ENCODE measurements at regions not wholly inside any gene's neighbourhood (a gene's known extent, or its start where the extent isn't known, plus 50 kb on each side); places are given as distances from the start of the nearest gene placed in this dataset.

GRCh38 chr16:59729613-59730012 is 995.5 kb upstream of the GOT2 start:
- no peaks in the 10 kb centered on the region for H3K9me2 ChIP-seq (ENCODE audit: insufficient read depth)
- H3K4me1 ChIP-seq (ENCODE audit: insufficient read depth), result no peaks in the 10 kb centered on the region
- H3K27ac ChIP-seq, result no peak overlapping the region
- no peaks in the 10 kb centered on the region for H4K20me1 ChIP-seq (ENCODE audit: insufficient read depth)
- no peaks in the 10 kb centered on the region for H3K27me3 ChIP-seq (replicated peaks; ENCODE audit: insufficient read depth)
- H3K4me2 ChIP-seq (ENCODE audit: unreplicated experiment), result no peak overlapping the region
- no peaks in the 10 kb centered on the region for H3F3A ChIP-seq (ENCODE audit: insufficient read depth)
- H2AFZ ChIP-seq, result no peak overlapping the region
- H3K9me3 ChIP-seq (ENCODE audit: low read depth), result peaks cover 3% of the 10 kb centered on the region
- no peaks in the 10 kb centered on the region for H3K36me3 ChIP-seq (ENCODE audit: low read depth)
- no peak overlapping the region for H3K9ac ChIP-seq
- H3K4me3 ChIP-seq, result no peak overlapping the region
- DNase-seq, result no peak
- in situ Hi-C loops (cut with MboI), result no loop called here
- 52 to 59% methylated on average over 3 of the region's 3 CpGs for whole genome bisulfite sequencing, 2 experiments (ENCODE audit: low coverage in 1 of 2, low lambda C conversion rate in 2 of 2, missing lambda C conversion rate in 2 of 2)
- TF ChIP-seq EZH2phosphoT487 (IDR thresholded peaks at IDR 0.05; ENCODE audit: insufficient read depth, low read depth) (no peak), EZH2 (IDR thresholded peaks at IDR 0.05; ENCODE audit: insufficient read depth, poor library complexity, severe bottlenecking) (no peak)
- no peaks in the 10 kb centered on the region for H3K79me2 ChIP-seq (ENCODE audit: insufficient read depth)

GRCh38 chr16:59719121-59719520 is 985.0 kb upstream of the GOT2 start:
- 2 to 4% methylated on average over 2 of the region's 2 CpGs for WGBS, 2 experiments (ENCODE audit: low coverage in 1 of 2, low lambda C conversion rate in 2 of 2, missing lambda C conversion rate in 2 of 2)
- H3K27ac ChIP-seq, result no peak overlapping the region
- H3K9ac ChIP-seq, result no peak overlapping the region
- no peaks in the 10 kb centered on the region for H3K9me2 ChIP-seq (ENCODE audit: insufficient read depth)
- H3K36me3 ChIP-seq (ENCODE audit: low read depth), result no peaks in the 10 kb centered on the region
- H3K4me3 ChIP-seq, result no peak overlapping the region
- no peak overlapping the region for H2AFZ ChIP-seq
- no peaks in the 10 kb centered on the region for H3K27me3 ChIP-seq (replicated peaks; ENCODE audit: insufficient read depth)
- H3K4me2 ChIP-seq (ENCODE audit: unreplicated experiment), result no peak overlapping the region
- in situ Hi-C loops (cut with MboI), result no loop called here
- H3F3A ChIP-seq (ENCODE audit: insufficient read depth), result no peaks in the 10 kb centered on the region
- no peaks in the 10 kb centered on the region for H3K79me2 ChIP-seq (ENCODE audit: insufficient read depth)
- no peaks in the 10 kb centered on the region for H4K20me1 ChIP-seq (ENCODE audit: insufficient read depth)
- TF ChIP-seq EZH2phosphoT487 (IDR thresholded peaks at IDR 0.05; ENCODE audit: insufficient read depth, low read depth) (no peak), EZH2 (IDR thresholded peaks at IDR 0.05; ENCODE audit: insufficient read depth, poor library complexity, severe bottlenecking) (no peak)
- DNase-seq, result peak; percentile 43
- no peaks in the 10 kb centered on the region for H3K9me3 ChIP-seq (ENCODE audit: low read depth)
- no peaks in the 10 kb centered on the region for H3K4me1 ChIP-seq (ENCODE audit: insufficient read depth)

- WGBS, 2 experiments (ENCODE audit: low coverage in 1 of 2, low lambda C conversion rate in 2 of 2, missing lambda C conversion rate in 2 of 2), result 24% methylated on average over 8 of the region's 8 CpGs
- no peaks in the 10 kb centered on the region for H3K36me3 ChIP-seq (ENCODE audit: low read depth)
- H3K27me3 ChIP-seq (replicated peaks; ENCODE audit: insufficient read depth), result no peaks in the 10 kb centered on the region
- H3K9ac ChIP-seq, result no peak overlapping the region
- H3K79me2 ChIP-seq (ENCODE audit: insufficient read depth), result no peaks in the 10 kb centered on the region
- H3K4me3 ChIP-seq, result no peak overlapping the region
- no peak overlapping the region for H2AFZ ChIP-seq
- in situ Hi-C loops (cut with MboI), result no loop called here
- H3K4me2 ChIP-seq (ENCODE audit: unreplicated experiment), result no peak overlapping the region
- H4K20me1 ChIP-seq (ENCODE audit: insufficient read depth), result no peaks in the 10 kb centered on the region
- H3K9me2 ChIP-seq (ENCODE audit: insufficient read depth), result no peaks in the 10 kb centered on the region
- DNase-seq, result no peak
- no peaks in the 10 kb centered on the region for H3K4me1 ChIP-seq (ENCODE audit: insufficient read depth)
- no peak overlapping the region for H3K27ac ChIP-seq
- no peaks in the 10 kb centered on the region for H3F3A ChIP-seq (ENCODE audit: insufficient read depth)
- no peak for TF ChIP-seq EZH2 (IDR thresholded peaks at IDR 0.05; ENCODE audit: insufficient read depth, poor library complexity, severe bottlenecking)
- no peak for TF ChIP-seq EZH2phosphoT487 (IDR thresholded peaks at IDR 0.05; ENCODE audit: insufficient read depth, low read depth)
- H3K9me3 ChIP-seq (ENCODE audit: low read depth), result no peaks in the 10 kb centered on the region
These were observed 973.5 kb upstream of the GOT2 start for GRCh38 chr16:59707436-59708226.

GRCh38 chr16:59701963-59702930 is 968.1 kb upstream of the GOT2 start:
- WGBS, 2 experiments (ENCODE audit: low coverage in 1 of 2, low lambda C conversion rate in 2 of 2, missing lambda C conversion rate in 2 of 2), result 0 to 3% methylated on average over 3 of the region's 3 CpGs
- H3K27me3 ChIP-seq (replicated peaks; ENCODE audit: insufficient read depth), result no peaks in the 10 kb centered on the region
- H4K20me1 ChIP-seq (ENCODE audit: insufficient read depth), result no peaks in the 10 kb centered on the region
- no peak overlapping the region for H2AFZ ChIP-seq
- 0 out of 2 replicates have a peak, but pooled peaks cover 10% of the 10 kb centered on the region for H3K4me1 ChIP-seq (ENCODE audit: insufficient read depth)
- in situ Hi-C loops (cut with MboI), result no loop called here
- no peak overlapping the region for H3K4me2 ChIP-seq (ENCODE audit: unreplicated experiment)
- H3K27ac ChIP-seq, result no peak overlapping the region
- no peaks in the 10 kb centered on the region for H3K9me2 ChIP-seq (ENCODE audit: insufficient read depth)
- no peak for TF ChIP-seq EZH2 (IDR thresholded peaks at IDR 0.05; ENCODE audit: insufficient read depth, poor library complexity, severe bottlenecking)
- no peak for TF ChIP-seq EZH2phosphoT487 (IDR thresholded peaks at IDR 0.05; ENCODE audit: insufficient read depth, low read depth)
- no peak overlapping the region for H3K9ac ChIP-seq
- H3K36me3 ChIP-seq (ENCODE audit: low read depth), result no peaks in the 10 kb centered on the region
- DNase-seq, result no peak
- H3F3A ChIP-seq (ENCODE audit: insufficient read depth), result no peaks in the 10 kb centered on the region
- no peaks in the 10 kb centered on the region for H3K9me3 ChIP-seq (ENCODE audit: low read depth)
- no peaks in the 10 kb centered on the region for H3K79me2 ChIP-seq (ENCODE audit: insufficient read depth)
- H3K4me3 ChIP-seq, result no peak overlapping the region
